Endothelial cell of umbilical vein (primary cell): ENCODE measurements at regions not wholly inside any gene's neighbourhood (a gene's known extent, or its start where the extent isn't known, plus 50 kb on each side); places are given as distances from the start of the nearest gene placed in this dataset.

Source experiments
- BruUV-seq: library from RNA; stranded (reverse); fragments of 400-500 nt; replicated peaks from 2 replicates; lab custom pipeline; 2021; lab: Mats Ljungman, UMichigan
- CTCF ChIA-PET: fragments of 300-600, 350-600 bp; sonication (Branson Sonifier 250); formaldehyde crosslinking; loops from one replicate; lab custom pipeline; 2021; ENCODE audit warnings: antibody characterized with exemption, inconsistent platforms; lab: Charles Lee
- POLR2A ChIA-PET: fragments of 300-600, 350-600 bp; sonication (Branson Sonifier 250); formaldehyde crosslinking; loops from one replicate; lab custom pipeline; 2021; ENCODE audit warnings: antibody characterized with exemption, inconsistent platforms; lab: Charles Lee
- DNase-seq: peaks from one replicate; pipeline ENCODE4 v3.0.0-alpha.2; 2011; ENCODE audit warnings: low read depth, low spot score
- FAIRE-seq: peaks from 2 replicates; lab custom pipeline; 2011; peaks lifted over from hg19 to GRCh38; lab: Jason Lieb, UNC
- H2AFZ ChIP-seq: 2 replicates; pipeline ENCODE4 v1.6.0; 2012; ENCODE audit warnings: low read depth, low read length, control low read depth, inconsistent platforms
- H3K27ac ChIP-seq: 2 replicates; pipeline ENCODE4 v1.5.1; 2011; ENCODE audit warnings: low read depth, mild to moderate bottlenecking, control low read depth, low read length, moderate library complexity; ENCODE audit not compliant: insufficient read depth
- H3K27me3 ChIP-seq, 2 experiments: 2 replicates each; pipeline versions ENCODE4 v1.6.0 to v1.6.1; 2011; ENCODE audit warnings: low read length in 2 of 2, mixed read lengths in 1 of 2; ENCODE audit not compliant: control insufficient read depth in 2 of 2, insufficient read depth in 2 of 2
- H3K36me3 ChIP-seq, 2 experiments: 2 replicates in 1 of 2; 3 replicates in 1 of 2; pipeline ENCODE4 v1.5.1; 2011; ENCODE audit warnings: low read length in 2 of 2, mild to moderate bottlenecking in 1 of 2, moderate library complexity in 1 of 2; ENCODE audit not compliant: control insufficient read depth in 2 of 2, insufficient read depth in 2 of 2; ENCODE audit errors: extremely low read depth in 1 of 2
- H3K4me1 ChIP-seq: 3 replicates; pipeline ENCODE4 v1.5.1; 2011; ENCODE audit warnings: mild to moderate bottlenecking, low read length; ENCODE audit not compliant: control insufficient read depth, insufficient read depth; ENCODE audit errors: extremely low read depth
- H3K4me2 ChIP-seq: 2 replicates; pipeline ENCODE4 v1.6.1; 2011; ENCODE audit warnings: low read length, control low read depth, mixed read lengths; ENCODE audit not compliant: insufficient read depth
- H3K4me3 ChIP-seq, 3 experiments: fragments of 200-600 bp in 1 of 3; sonication (generic), shearing (Covaris generic) in 1 of 3; replicated peaks in 1 of 3; 2 replicates each; pipeline ENCODE4 v1.5.1; 2011 to 2016; ENCODE audit warnings: control low read depth in 3 of 3, low read length in 3 of 3, mild to moderate bottlenecking in 2 of 3, inconsistent platforms in 1 of 3, low read depth in 1 of 3, moderate library complexity in 1 of 3; ENCODE audit not compliant: insufficient read depth in 1 of 3
- H3K79me2 ChIP-seq: 2 replicates; pipeline ENCODE4 v1.6.0; 2012; ENCODE audit warnings: low read length, inconsistent platforms; ENCODE audit not compliant: control insufficient read depth, insufficient read depth
- H3K9ac ChIP-seq: replicated peaks from 2 replicates; pipeline ENCODE3; 2011; ENCODE audit warnings: low read length, control low read depth; ENCODE audit not compliant: insufficient read depth; ENCODE audit errors: extremely low read depth
- H3K9me1 ChIP-seq: replicated peaks from 3 replicates; pipeline ENCODE4 v1.6.0; 2011; ENCODE audit warnings: mild to moderate bottlenecking, low read length; ENCODE audit not compliant: control insufficient read depth, insufficient read depth; ENCODE audit errors: extremely low read depth
- H3K9me3 ChIP-seq: replicated peaks from 2 replicates; pipeline ENCODE4 v1.5.1; 2012; ENCODE audit warnings: low read length, inconsistent platforms; ENCODE audit not compliant: control insufficient read depth, insufficient read depth
- H4K20me1 ChIP-seq: replicated peaks from 2 replicates; pipeline ENCODE3; 2011; ENCODE audit warnings: mild to moderate bottlenecking, low read length; ENCODE audit not compliant: control insufficient read depth, insufficient read depth; ENCODE audit errors: extremely low read depth
- CTCF ChIP-seq, 2 donors: IDR thresholded peaks; 1 replicate in 1 of 2; 2 replicates in 1 of 2; pipeline ENCODE4 v1.5.1; 2011; ENCODE audit warnings: low read length in 2 of 2, mild to moderate bottlenecking in 2 of 2, moderate library complexity in 2 of 2, control low read depth in 1 of 2, inconsistent platforms in 1 of 2, low read depth in 1 of 2; ENCODE audit not compliant: insufficient read depth in 1 of 2; ENCODE audit errors: extremely low read depth in 1 of 2
- EZH2 ChIP-seq: IDR thresholded peaks from 2 replicates; pipeline ENCODE4 v1.6.1; 2012; ENCODE audit warnings: borderline replicate concordance, low read depth, mild to moderate bottlenecking, moderate library complexity, low read length, inconsistent platforms; ENCODE audit not compliant: severe bottlenecking
- FOS ChIP-seq: IDR thresholded peaks from 2 replicates; pipeline ENCODE4 v1.6.1; 2011; ENCODE audit warnings: mild to moderate bottlenecking, low read length, moderate library complexity, borderline replicate concordance; ENCODE audit not compliant: insufficient read depth
- GATA2 ChIP-seq: IDR thresholded peaks from 2 replicates; pipeline ENCODE4 v1.7.0; 2011; ENCODE audit warnings: low read depth, mild to moderate bottlenecking, moderate library complexity, mixed read lengths, low read length; ENCODE audit not compliant: insufficient read length, insufficient read depth
- JUN ChIP-seq: IDR thresholded peaks from 2 replicates; pipeline ENCODE4 v1.6.1; 2011; ENCODE audit warnings: borderline replicate concordance, low read depth; ENCODE audit not compliant: insufficient read length, insufficient read depth
- MAX ChIP-seq: IDR thresholded peaks from 2 replicates; pipeline ENCODE4 v1.6.1; 2011; ENCODE audit not compliant: insufficient read depth, insufficient read length
- MYC ChIP-seq: IDR thresholded peaks from one replicate; pipeline ENCODE4 v1.6.1; 2011; ENCODE audit warnings: mild to moderate bottlenecking, low read depth, low read length
- POLR2A ChIP-seq: IDR thresholded peaks from 2 replicates; pipeline ENCODE4 v1.6.1; 2012; ENCODE audit warnings: low read depth, mild to moderate bottlenecking, control low read depth, low read length
- POLR2AphosphoS5 ChIP-seq: IDR thresholded peaks from 2 replicates; pipeline ENCODE4 v1.6.1; 2012; ENCODE audit warnings: low read depth, mild to moderate bottlenecking, control low read depth, low read length, moderate library complexity; ENCODE audit not compliant: insufficient read depth
- dilution Hi-C: fragments of 300-500 bp; cut with MboI; formaldehyde crosslinking; loops from one replicate; pipeline ENCODE4 v1.15.0; 2019; ENCODE audit warnings: low sequenced_read_pairs; ENCODE audit not compliant: extremely low pct_ligation_motif_present
- intact Hi-C: fragments of 100-400 bp; cut with micrococcal nuclease; formaldehyde crosslinking; loops from one replicate; pipeline ENCODE4 v1.10.0; 2022

- no peak for FAIRE-seq
- dilution Hi-C loops: no loop called here
- H4K20me1 ChIP-seq: no peaks in the 10 kb centered on the region
Observed at GRCh38 chr18:61972389-61973264, 79.8 kb upstream of the RNF152 start.

More at GRCh38 chr18:61972389-61973264, 79.8 kb upstream of the RNF152 start:
- CTCF ChIA-PET: interaction anchor here (1.0 to 1.1 kb wide), 2 partner anchors 10 to 14 kb away, joined by 3 read pairs; no protein-coding TSS in a partner anchor
- H3K36me3 ChIP-seq: no peaks in the 10 kb centered on the region
- no peaks in the 10 kb centered on the region for H3K9me1 ChIP-seq
- peak overlapping the region; percentile 20 for H2AFZ ChIP-seq
- H3K9ac ChIP-seq: no peak overlapping the region
- no peak for DNase-seq
- no TSS peak for BruUV-seq
- no peak overlapping the region for H3K4me2 ChIP-seq
- no peak overlapping the region for H3K27ac ChIP-seq
- POLR2A ChIA-PET: no interaction called here
- no peaks in the 10 kb centered on the region for H3K9me3 ChIP-seq
- TF ChIP-seq JUN (no peak), POLR2AphosphoS5 (no peak), EZH2 (no peak), CTCF (IDR thresholded peaks at IDR 0.05; ENCODE audit: extremely low read depth in 1 of 2, insufficient read depth in 1 of 2, low read depth in 1 of 2, low read length in 2 of 2) (no peak), GATA2 (no peak), MAX (no peak), POLR2A (no peak), FOS (no peak), MYC (no peak)
- no peak overlapping the region for H3K4me3 ChIP-seq
- no peaks in the 10 kb centered on the region for H3K79me2 ChIP-seq
- H3K4me1 ChIP-seq: peaks cover 2% of the 10 kb centered on the region
- intact Hi-C loops: no loop called here
- H3K27me3 ChIP-seq: no peaks in the 10 kb centered on the region
